Endothelial cell of umbilical vein (primary cell): ENCODE measurements at regions not wholly inside any gene's neighbourhood (a gene's known extent, or its start where the extent isn't known, plus 50 kb on each side); places are given as distances from the start of the nearest gene placed in this dataset.
"Not testable (repeated sequence)": the region's sequence is repeated elsewhere in the genome, so short reads cannot be mapped to it uniquely, and the experiment has no call there.

Experiments
- CTCF ChIP-seq, 2 donors: IDR thresholded peaks; 1 replicate in 1 of 2; 2 replicates in 1 of 2; pipeline ENCODE4 v1.5.1; 2011; ENCODE audit warnings: low read length in 2 of 2, mild to moderate bottlenecking in 2 of 2, moderate library complexity in 2 of 2, control low read depth in 1 of 2, inconsistent platforms in 1 of 2, low read depth in 1 of 2; ENCODE audit not compliant: insufficient read depth in 1 of 2; ENCODE audit errors: extremely low read depth in 1 of 2
- EZH2 ChIP-seq: IDR thresholded peaks from 2 replicates; pipeline ENCODE4 v1.6.1; 2012; ENCODE audit warnings: borderline replicate concordance, low read depth, mild to moderate bottlenecking, moderate library complexity, low read length, inconsistent platforms; ENCODE audit not compliant: severe bottlenecking
- FOS ChIP-seq: IDR thresholded peaks from 2 replicates; pipeline ENCODE4 v1.6.1; 2011; ENCODE audit warnings: mild to moderate bottlenecking, low read length, moderate library complexity, borderline replicate concordance; ENCODE audit not compliant: insufficient read depth
- GATA2 ChIP-seq: IDR thresholded peaks from 2 replicates; pipeline ENCODE4 v1.7.0; 2011; ENCODE audit warnings: low read depth, mild to moderate bottlenecking, moderate library complexity, mixed read lengths, low read length; ENCODE audit not compliant: insufficient read length, insufficient read depth
- JUN ChIP-seq: IDR thresholded peaks from 2 replicates; pipeline ENCODE4 v1.6.1; 2011; ENCODE audit warnings: borderline replicate concordance, low read depth; ENCODE audit not compliant: insufficient read length, insufficient read depth
- MAX ChIP-seq: IDR thresholded peaks from 2 replicates; pipeline ENCODE4 v1.6.1; 2011; ENCODE audit not compliant: insufficient read depth, insufficient read length
- MYC ChIP-seq: IDR thresholded peaks from one replicate; pipeline ENCODE4 v1.6.1; 2011; ENCODE audit warnings: mild to moderate bottlenecking, low read depth, low read length
- POLR2A ChIP-seq: IDR thresholded peaks from 2 replicates; pipeline ENCODE4 v1.6.1; 2012; ENCODE audit warnings: low read depth, mild to moderate bottlenecking, control low read depth, low read length
- POLR2AphosphoS5 ChIP-seq: IDR thresholded peaks from 2 replicates; pipeline ENCODE4 v1.6.1; 2012; ENCODE audit warnings: low read depth, mild to moderate bottlenecking, control low read depth, low read length, moderate library complexity; ENCODE audit not compliant: insufficient read depth

- not testable (repeated sequence) for TF ChIP-seq POLR2AphosphoS5; EZH2; MAX; MYC; CTCF (IDR thresholded peaks at IDR 0.05; ENCODE audit: extremely low read depth in 1 of 2, insufficient read depth in 1 of 2, low read depth in 1 of 2, low read length in 2 of 2); POLR2A; JUN; GATA2; FOS
Observed at GRCh38 chr4:8985786-8986185, 114.1 kb upstream of the HMX1 start.
